GM18858 (cell line): ENCODE measurements at regions not wholly inside any gene's neighbourhood (a gene's known extent, or its start where the extent isn't known, plus 50 kb on each side); places are given as distances from the start of the nearest gene placed in this dataset.

Experiments
- ATAC-seq: cut with Tn5 transposase; IDR thresholded peaks from one replicate; pipeline ENCODE4 v1.9.1; 2021; ENCODE audit not compliant: unreplicated experiment

DNA sequence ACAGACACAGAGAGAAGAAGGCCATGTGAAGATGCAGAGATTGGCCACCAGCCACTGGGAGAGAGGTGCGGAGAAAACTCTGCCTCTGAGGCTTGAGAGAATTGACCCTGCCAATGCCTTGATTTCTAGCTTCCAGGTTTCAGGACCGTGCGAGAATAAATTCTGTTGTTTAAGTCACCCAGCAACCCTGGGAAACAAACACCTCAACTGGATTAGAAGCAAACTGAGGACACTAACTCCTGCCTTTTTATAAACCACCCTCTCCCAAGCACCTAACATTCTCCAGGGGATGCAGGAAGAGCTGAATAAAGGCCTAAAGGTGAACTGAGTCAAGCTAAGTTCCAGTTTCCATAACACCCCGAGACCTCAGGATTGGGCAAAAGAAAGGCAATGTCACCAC, 136.1 kb downstream of the ANKRD60 start:
- ATAC-seq = no peak

DNA sequence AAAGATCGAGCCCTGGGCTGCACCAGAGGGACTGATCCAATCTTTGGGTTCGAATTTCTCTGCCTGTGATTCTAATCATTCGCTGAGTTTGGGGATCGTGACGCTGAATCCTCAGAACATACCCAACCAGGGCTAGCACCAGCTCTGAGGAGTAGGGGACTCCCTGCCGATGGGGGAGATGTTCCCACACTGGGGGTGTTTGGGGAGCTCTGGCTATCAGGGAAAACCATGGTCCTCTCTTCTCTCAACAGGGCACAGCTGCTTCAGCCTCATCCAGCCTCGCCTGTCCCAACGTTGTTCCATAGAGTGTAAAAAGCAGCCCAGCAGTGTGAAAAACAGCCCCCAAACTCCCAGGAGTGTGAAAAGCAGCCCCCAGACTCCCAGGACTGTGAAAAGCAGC, 136.6 kb downstream of the ANKRD60 start:
- ATAC-seq = no peak

DNA sequence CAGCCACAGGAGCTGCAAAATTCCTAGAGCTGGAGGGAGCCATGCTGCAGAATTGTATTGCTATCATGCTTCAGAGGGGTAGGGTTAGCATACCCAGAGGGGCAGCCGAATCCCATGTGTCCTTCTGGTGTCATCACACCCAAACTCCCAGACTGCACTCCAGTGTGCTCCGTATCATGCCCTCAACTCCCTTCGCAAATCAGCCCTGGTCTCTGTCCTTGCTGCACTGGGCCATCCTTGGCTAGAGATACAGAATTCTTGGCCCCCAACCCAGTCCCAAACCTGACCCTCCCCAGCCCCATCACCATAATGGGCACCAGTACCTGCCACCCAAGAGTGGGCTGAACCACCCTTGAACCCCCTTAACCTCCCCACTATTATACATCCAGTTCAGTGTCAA, 138.3 kb downstream of the ANKRD60 start:
- no peak for ATAC-seq

DNA sequence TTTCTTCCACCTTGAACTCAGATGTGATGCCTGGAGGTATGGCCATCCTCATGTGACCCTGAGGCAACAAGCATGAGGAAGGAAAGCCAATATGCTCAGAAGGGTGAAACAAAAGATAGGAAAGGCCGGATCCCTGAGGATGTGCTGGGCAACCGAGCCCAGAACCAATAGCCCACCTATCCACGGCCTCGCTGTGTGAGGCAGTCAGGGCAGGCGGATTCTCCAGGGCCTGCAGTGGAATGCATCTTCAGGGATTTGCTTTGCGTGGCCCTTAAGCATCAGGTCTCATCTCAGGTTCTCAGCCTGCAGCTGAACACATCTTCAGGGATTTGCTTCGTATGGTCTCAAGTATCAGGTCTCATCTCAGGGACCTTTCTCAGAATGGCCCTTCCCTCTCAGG, 139.8 kb downstream of the ANKRD60 start:
- ATAC-seq = no peak

DNA sequence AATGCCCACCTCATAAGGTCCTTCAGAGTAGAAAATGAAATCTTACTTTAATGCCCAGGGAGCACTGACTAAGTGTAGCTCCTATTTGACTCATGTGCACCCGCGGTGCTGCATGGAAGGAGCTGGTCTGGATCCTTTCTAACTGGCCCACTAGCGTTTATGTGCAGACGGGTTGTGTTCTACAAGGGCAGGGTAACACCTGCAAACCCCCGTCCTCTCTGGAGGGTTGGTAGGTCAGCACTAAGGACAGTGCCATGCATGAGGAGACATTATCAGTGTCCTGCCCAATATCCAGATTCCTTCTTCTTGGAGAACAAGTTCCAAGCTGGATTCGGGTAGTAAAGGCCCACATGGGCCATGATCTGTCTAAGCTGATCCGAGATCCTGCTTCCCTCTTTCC, 140.3 kb downstream of the ANKRD60 start:
- ATAC-seq = no peak

DNA sequence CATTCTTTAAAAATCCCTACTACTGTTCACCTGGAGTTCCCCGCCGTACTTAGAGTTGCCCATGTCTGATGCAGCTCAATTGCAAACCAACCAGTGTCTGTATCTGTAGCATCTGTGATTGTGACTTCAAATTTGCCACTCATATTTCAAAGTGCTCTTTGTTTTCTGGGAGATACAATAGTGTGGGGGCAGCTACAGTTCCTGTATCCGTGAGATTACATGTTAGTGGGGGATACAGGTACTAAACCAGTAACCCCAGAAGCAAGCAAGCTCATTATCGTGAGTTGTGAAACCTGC, 140.9 kb downstream of the ANKRD60 start:
- no peak for ATAC-seq

DNA sequence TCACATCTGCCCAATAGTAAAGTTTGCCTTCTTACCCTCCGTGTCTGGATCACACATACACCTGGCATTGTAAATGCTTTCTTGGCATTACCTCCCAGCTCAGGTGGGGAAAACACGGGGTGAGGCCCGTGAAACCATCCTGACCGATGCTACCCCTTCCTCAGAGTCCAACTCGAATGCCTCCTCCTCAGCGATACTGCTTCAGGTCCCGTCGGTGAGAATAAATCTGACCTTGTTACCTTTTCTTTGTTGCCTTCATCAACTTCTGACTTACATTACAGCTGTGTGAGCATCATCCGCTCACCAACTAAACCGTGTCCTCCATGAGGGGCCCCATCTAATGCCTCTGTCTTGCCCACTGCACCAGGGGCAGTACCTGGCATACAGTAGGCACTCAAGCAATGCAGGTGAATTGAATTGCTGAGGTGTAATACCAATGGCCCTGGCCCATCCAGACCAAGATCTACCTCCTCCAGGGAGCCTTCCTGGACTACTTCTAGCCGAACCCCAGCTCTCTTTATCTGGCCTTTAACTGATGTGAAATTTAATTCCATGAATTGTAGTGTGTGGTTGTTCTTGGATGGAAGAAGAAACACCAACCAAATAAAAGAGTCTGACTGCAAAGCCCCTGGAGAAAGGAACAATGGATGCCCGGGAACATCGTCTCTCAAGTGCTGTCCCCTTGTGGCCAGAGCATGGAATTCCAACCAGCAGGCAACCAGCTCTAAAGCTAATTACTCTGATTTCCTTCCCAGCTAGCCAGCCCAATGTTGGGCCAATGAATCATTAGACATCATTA, 141.5 kb downstream of the ANKRD60 start:
- no peak for ATAC-seq

DNA sequence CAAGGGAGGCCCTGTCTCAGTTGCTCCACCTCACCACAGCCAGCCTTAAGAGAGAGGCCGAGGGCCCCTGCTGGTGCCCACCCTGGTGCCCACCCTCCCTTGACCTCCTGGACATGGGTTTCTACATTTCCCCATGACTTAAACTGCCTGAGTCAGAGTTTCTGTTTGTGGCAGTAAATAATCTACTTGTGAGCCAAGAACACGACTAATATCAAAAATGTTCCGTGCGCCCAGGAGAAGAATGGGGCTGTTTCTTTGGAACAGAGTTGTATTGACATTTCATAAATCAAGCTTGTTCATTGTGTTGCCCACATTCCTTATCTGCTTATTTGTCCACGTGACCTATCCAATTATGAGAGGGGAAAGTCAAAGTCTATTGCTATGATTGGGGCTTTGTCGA, 143.5 kb downstream of the ANKRD60 start:
- ATAC-seq = no peak

DNA sequence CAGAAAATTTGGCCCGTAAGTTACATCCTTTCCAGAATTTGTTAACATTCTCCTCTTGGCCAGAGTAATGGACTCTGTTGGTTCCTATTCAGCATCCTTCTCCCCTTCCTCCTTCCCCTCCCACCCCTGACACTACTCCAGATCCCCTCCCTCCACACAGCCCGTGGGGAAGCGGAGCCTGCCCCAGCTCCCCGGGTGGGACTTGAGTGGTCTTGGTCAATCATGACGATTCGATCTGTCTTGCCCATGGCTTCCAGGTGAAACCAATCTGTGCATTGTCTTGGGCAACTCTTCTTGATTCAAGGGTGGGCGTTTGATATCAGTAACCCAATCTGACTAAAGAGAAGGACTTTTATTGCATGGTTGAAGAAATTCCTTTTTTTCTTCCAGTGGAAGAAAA, 143.9 kb downstream of the ANKRD60 start:
- ATAC-seq = no peak

DNA sequence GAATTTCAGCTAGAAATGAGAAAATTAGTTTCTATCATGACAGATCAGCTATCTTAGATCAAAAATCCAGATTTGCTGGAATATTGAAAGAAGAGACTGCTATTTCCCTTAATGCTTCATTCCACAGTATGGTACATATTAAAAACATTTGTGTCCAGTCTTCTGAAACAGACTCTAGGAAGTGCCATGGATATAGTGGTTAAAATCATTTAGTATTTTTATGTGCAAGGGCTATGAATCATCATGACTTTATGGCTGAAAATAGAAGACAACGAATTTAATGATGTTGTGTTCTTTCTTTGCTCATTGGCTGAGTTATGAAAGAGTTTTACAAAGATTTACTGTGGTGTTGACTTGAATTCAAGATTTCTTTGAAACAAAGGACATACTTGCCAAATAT, 146.6 kb downstream of the ANKRD60 start:
- ATAC-seq = no peak

DNA sequence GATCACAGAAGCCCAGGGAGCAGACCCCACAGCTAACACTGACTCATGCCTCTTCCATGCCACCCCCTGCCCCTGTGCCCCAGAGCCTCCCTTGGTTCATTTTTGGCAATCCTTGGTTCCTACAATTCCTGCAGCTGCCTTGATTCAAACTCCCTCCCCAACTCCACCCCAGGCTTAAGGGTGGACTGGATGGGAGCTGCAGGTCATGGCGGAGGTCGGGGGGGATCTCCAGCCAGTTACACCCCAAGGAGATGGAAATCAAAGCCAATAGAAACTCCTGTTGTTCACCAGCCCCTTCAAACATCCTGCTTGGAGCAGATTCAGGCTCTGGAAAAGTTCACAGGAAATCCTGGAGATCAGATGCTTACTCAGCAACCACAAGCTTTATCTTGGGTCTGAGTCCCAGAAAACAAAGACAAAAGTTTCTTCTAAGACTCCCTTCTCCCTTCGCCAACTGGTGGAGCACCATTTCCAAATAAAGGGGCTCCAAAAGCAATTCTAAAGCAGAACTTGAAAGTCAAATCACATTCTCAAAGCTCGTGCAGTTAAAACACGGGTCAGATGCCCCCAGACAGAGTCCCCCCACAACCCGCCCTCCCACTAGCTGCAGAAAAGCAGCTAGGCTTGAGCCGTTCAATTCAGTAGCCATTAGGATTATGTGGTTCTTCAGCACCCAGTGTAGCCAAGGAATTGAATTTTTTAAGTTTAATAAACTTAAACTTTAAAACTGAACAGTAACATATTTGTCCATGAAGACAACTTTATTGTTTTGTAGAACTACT, 149.5 kb downstream of the ANKRD60 start:
- no peak for ATAC-seq

DNA sequence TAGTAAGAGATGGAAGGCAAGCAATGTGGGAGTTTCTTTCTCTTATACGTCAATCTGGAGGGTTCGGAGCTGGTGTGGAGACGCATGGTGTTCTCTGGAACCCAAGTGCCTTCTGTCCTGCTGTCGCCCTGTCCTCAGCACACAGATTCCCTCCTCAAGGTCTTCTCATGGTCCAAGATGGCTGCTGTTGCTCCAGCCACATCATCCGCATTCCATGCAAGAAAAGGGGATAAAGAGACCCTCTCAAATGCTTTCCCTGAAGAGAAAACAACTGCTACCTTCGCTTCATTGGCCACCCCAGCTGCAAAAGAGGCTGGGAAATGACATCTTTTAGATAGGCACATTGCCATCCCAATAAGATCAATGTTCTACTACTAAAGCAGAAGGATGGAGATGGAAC, 151.2 kb downstream of the ANKRD60 start:
- ATAC-seq = no peak

DNA sequence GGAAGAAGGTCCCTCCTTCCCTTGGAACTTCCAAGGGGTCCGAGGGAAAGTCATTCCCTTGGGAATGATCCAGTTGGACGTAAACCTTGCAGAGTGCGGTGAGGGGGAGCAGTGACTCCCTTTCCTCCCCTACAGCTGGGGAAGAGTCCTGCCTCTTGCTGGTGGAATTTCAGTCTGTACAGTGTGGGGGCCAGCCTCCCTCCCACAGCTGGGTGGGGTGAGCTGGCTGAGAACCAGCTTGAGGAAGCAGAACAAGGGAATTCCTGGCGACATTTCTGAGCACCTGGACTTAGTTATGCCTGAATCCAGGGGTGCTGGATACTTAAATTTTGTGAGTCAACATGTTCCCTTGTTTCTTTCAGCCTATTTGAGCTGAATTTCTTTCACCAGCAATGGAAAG, 152.0 kb downstream of the ANKRD60 start:
- ATAC-seq = no peak

DNA sequence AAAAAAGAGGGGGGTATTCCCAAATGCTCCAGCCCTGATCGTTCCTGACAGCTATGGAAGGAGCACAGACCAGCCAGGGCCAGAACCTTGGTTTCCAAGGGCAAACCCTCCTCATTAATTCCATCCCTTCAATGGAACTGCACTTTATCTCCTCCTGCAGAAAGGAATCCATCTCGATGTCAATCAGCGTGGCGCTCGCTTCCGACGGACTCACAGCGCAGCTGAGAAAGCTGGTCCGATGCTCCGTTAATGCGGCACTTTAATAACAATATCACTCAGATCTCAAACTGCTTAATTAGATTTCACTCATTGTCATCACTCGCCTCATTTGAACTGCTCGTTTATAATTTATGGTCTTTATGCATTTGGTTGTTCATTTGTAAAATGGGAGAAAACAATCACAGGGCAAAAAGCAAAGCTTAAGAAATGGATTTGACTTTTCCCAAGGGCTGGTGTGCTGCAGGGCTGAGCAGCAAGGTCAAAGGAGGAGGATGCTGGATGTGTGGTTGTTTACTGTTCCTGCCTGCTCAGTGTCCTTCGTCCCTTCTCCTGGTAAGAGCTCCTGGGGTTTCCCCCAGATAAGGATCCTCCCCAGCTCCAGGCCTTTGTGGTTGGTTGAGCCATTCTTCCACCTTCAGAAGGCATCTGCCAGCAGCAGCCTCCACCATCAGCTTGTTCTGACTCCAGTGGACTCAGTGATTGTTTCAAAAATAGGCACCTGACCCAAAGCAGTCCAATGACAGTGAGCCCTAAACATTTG, 152.7 kb downstream of the ANKRD60 start:
- ATAC-seq = no peak

DNA sequence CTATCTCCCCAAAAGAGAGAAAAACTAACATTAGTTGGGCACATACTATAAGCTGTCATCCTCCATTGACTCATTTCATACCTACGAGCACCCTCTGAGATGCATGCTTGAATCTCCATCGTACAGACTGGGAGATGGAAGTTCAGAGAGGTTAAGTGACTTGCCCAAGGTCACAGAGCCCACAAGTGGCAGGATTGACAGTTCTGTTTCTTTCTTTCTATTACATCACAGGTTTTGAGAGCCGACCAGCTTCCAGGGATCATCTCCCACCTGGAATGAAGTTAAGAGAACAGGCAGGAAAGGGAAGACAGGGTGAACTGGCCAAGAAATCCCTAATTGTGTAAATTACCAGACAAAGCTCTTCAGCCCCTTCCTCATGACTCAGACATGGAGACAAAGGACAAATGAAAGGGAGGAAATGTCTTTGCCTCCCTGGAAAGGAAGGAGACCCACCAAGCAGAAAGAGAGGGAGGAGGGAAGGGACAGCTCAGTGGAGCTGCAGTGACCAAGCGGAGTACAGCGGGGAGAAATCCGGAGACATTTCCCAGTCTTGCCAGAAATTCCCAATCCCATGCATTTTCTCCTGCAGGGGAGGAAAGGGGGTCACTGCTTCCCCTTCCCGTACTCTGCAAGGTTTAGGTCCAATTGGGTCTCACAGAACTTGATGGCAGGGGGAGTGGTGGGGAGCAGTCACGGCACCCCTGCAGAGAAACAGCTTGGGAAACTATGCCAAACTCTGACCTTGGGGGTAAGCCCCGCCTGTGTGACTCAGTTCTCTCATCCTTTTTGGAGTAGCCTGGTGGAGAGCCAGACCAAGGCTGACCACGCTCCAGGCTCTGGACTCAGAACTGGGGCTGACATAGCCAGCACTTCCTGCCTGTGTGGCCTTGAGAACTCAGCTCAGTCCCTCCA, 154.3 kb downstream of the ANKRD60 start:
- ATAC-seq = no peak

DNA sequence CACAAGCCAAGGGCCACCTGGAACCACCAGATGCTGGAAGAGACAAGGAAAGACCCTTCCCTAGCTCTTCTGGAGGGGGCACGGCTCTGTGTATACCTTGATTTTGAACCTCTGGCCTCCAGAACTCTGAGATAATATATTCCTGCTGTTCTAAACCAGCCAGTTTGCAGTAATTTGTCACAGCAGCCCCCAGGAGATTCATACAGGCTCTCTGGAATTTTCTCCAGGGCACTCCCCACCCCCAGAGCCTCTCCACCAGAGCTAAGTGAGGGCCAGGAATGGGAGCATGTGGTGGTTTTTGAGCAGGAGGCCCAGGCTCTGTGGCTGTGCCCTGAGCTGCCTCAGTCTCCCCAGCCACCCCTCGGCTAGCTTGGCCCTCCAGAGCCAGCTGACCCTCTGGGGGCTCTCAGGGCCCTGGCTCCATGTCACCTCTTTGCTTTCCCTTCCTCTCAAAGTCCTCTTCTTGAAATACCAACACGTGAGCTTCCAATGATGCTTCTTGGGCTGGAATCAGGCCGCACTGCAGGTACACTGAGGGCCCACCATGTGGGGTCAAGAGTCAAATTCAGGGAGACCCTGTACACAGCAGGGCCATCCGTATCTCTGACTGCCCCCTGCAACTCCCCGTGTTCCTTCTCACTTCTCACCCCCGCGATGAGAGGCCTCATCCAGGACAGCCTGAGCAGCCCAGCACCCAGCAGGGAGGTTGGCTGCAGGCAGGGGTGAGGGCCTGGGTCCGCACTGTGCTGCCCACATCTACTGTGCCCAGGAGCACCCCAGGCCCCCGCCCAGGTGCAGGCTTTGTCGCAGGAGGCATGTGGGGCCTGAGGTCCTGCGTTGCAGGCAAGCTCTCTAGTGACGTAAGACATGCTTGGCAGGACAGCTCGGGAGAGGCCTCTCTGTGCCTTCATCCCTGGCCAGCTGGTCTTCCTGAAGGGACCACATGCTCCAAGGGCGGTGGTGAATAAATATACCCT, 155.5 kb downstream of the ANKRD60 start:
- no peak for ATAC-seq

DNA sequence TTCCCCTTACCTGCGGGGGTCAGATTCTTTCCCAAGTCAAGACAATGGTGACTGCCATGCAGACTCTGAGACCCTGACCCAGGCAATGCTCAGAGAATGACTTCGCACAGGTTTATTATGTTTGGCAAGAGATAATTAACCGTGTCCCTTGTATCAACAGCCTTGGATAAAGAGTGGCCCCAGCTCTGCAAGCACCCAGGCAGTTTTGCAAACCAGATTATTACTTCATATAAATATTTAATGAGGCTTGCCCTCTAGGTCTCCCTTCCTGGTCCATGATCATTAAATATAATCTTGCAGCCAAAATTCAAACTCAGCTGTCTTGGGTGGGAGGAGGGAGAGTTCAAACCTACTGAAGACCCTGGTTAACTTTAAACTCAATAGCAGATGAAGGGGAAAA, 156.5 kb downstream of the ANKRD60 start:
- no peak for ATAC-seq

DNA sequence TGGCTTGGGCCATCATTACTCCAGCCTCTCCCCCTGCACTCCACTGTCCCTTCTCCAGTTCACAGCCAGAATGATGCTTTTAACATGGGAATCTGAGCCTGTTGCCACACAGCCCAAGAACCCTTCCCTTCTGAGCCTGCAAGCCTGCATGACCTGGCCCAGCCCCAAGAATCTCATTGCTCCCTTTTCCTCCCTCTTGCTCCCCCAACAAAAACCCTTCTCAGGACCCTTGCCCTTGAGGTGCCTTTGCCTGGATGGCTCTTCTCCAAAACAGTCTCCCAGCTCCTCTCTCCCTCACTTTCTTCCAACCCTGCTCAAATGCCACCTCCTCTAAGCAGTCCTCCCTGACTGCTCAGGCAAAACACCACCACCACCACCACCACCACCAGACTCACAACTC, 157.2 kb downstream of the ANKRD60 start:
- no peak for ATAC-seq

DNA sequence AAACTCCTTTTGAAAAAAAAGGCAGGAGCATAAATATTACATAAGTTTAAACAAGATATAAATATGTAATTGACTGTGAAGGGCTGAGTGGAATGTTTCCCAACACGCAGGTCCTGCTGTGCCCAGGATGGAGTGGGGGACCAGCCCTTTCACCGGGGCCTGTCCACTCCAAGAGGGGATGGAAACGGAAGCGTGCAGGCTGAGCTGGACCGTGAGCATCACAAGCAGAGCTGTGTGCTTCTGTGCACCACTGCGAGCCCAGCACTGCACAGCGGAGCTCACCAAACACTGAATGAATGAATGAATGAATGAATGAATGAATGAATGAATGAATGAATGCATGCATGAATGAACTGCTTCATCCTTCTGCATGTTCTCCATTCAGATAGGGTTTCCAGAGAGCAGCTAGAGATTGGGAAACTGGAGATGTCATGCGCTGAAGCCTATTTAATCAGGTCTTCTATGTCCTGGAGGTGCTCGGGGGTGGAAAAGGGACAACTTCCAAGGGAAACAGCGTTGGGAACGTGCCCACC, 157.7 kb downstream of the ANKRD60 start:
- no peak for ATAC-seq
